ENCODE measurements at regions not wholly inside any gene's neighbourhood (a gene's known extent, or its start where the extent isn't known, plus 50 kb on each side); places are given as distances from the start of the nearest gene placed in this dataset.
"Not testable (repeated sequence)": the region's sequence is repeated elsewhere in the genome, so short reads cannot be mapped to it uniquely, and the experiment has no call there.

GRCh38 chr13:32828711-32829110, 187.5 kb upstream of the KL start:
- DNase-seq (ENCODE audit: low spot score): no peak

GRCh38 chr13:32829269-32829668, 187.0 kb upstream of the KL start:
- DNase-seq (ENCODE audit: low spot score): no peak

- peak; percentile 64 for DNase-seq (ENCODE audit: low spot score)
These were observed 186.4 kb upstream of the KL start for GRCh38 chr13:32829676-32830335.

- DNase-seq (ENCODE audit: low spot score): no peak
These were observed 185.7 kb upstream of the KL start for GRCh38 chr13:32830336-32831031.

- DNase-seq (ENCODE audit: low spot score): no peak
These were observed 178.8 kb upstream of the KL start for GRCh38 chr13:32837307-32837972.

GRCh38 chr13:32837973-32838927, 178.0 kb upstream of the KL start:
- no peak for DNase-seq (ENCODE audit: low spot score)

- no peak for DNase-seq (ENCODE audit: low spot score)
These were observed 177.3 kb upstream of the KL start for GRCh38 chr13:32838945-32839344.

- DNase-seq (ENCODE audit: low spot score): no peak
These were observed 176.1 kb upstream of the KL start for GRCh38 chr13:32840113-32840512.

GRCh38 chr13:32840989-32841713, 175.1 kb upstream of the KL start:
- DNase-seq (ENCODE audit: low spot score): no peak

- no peak for DNase-seq (ENCODE audit: low spot score)
These were observed 170.0 kb upstream of the KL start for GRCh38 chr13:32845952-32846950.

- not testable (repeated sequence) for DNase-seq (ENCODE audit: low spot score)
These were observed 168.2 kb upstream of the KL start for GRCh38 chr13:32847976-32848375.

- DNase-seq (ENCODE audit: low spot score): no peak
These were observed 166.9 kb upstream of the KL start for GRCh38 chr13:32849369-32849768.

GRCh38 chr13:32850316-32851052, 165.7 kb upstream of the KL start:
- no peak for DNase-seq (ENCODE audit: low spot score)

GRCh38 chr13:32851083-32852069, 164.8 kb upstream of the KL start:
- DNase-seq (ENCODE audit: low spot score): no peak

GRCh38 chr13:32852526-32852925, 163.7 kb upstream of the KL start:
- DNase-seq (ENCODE audit: low spot score): no peak

- DNase-seq (ENCODE audit: low spot score): no peak
These were observed 159.1 kb upstream of the KL start for GRCh38 chr13:32857077-32857476.

GRCh38 chr13:32857689-32858088, 158.5 kb upstream of the KL start:
- DNase-seq (ENCODE audit: low spot score): no peak

GRCh38 chr13:32859707-32860292, 156.4 kb upstream of the KL start:
- no peak for DNase-seq (ENCODE audit: low spot score)

All from A172 (cell line).